Right atrium auricular region (tissue), 2 donors: ENCODE measurements at regions not wholly inside any gene's neighbourhood (a gene's known extent, or its start where the extent isn't known, plus 50 kb on each side); places are given as distances from the start of the nearest gene placed in this dataset.

ENCODE experiments used
- DNase-seq: peaks from one replicate; pipeline ENCODE4 v3.0.0-alpha.2; 2019; ENCODE audit warnings: low spot score
- H3K27ac ChIP-seq, 2 donors: fragments of 200-600 bp; sonication (generic); 1 replicate in 1 of 2; 2 replicates in 1 of 2; pipeline ENCODE4 v1.5.1; 2016 to 2019
- H3K27me3 ChIP-seq, 2 donors: fragments of 200-600 bp; sonication (generic); one replicate each; pipeline versions ENCODE4 v1.5.1 to v1.6.0; 2017 to 2019
- H3K36me3 ChIP-seq: fragments of 200-600 bp; sonication (generic); one replicate; pipeline ENCODE4 v1.5.1; 2016
- H3K4me1 ChIP-seq, 2 donors: fragments of 200-600 bp; sonication (generic); one replicate each; pipeline versions ENCODE4 v1.5.1 to v1.6.0; 2017 to 2019
- H3K4me3 ChIP-seq, 2 donors: fragments of 200-600 bp; sonication (generic); 1 replicate in 1 of 2; 2 replicates in 1 of 2; pipeline ENCODE4 v1.5.1; 2017 to 2019; ENCODE audit warnings: mild to moderate bottlenecking in 1 of 2, moderate library complexity in 1 of 2
- H3K9me3 ChIP-seq, 2 donors: fragments of 200-600 bp; sonication (generic); one replicate each; pipeline ENCODE4 v1.5.1; 2019
- CTCF ChIP-seq, 2 donors: fragments of 200-600 bp; sonication (generic); IDR thresholded peaks; one replicate each; pipeline ENCODE4 v1.5.1; 2019; ENCODE audit warnings: antibody characterized with exemption in 2 of 2

- Histone ChIP-seq H3K4me3 (no peak overlapping the region), H3K4me1 (no peaks in the 10 kb centered on the region), H3K27ac (no peak overlapping the region), H3K27me3 (no peaks in the 10 kb centered on the region), H3K9me3 (no peaks in the 10 kb centered on the region), H3K36me3 (no peaks in the 10 kb centered on the region)
- no peak for TF ChIP-seq CTCF (IDR thresholded peaks at IDR 0.05)
- no peak for DNase-seq
These were observed 101.7 kb downstream of the LSM3 start for GRCh38 chr3:14280326-14280725.

GRCh38 chr3:14281053-14281452 is 102.4 kb downstream of the LSM3 start:
- no peaks in the 10 kb centered on the region for H3K27me3 ChIP-seq
- H3K9me3 ChIP-seq, result no peaks in the 10 kb centered on the region
- no peak for DNase-seq
- H3K4me3 ChIP-seq, result no peak overlapping the region
- no peak for TF ChIP-seq CTCF (IDR thresholded peaks at IDR 0.05)
- H3K4me1 ChIP-seq, result no peaks in the 10 kb centered on the region
- no peak overlapping the region for H3K27ac ChIP-seq
- H3K36me3 ChIP-seq, result no peaks in the 10 kb centered on the region

- DNase-seq, result no peak
- no peak overlapping the region for H3K4me3 ChIP-seq
- H3K27me3 ChIP-seq, result no peaks in the 10 kb centered on the region
- no peaks in the 10 kb centered on the region for H3K9me3 ChIP-seq
- TF ChIP-seq CTCF (IDR thresholded peaks at IDR 0.05), result no peak
- no peaks in the 10 kb centered on the region for H3K36me3 ChIP-seq
- H3K27ac ChIP-seq, result no peak overlapping the region
- no peaks in the 10 kb centered on the region for H3K4me1 ChIP-seq
These were observed 103.5 kb downstream of the LSM3 start for GRCh38 chr3:14282001-14282705.

GRCh38 chr3:14282706-14283075 is 104.1 kb downstream of the LSM3 start:
- Histone ChIP-seq H3K27me3 (no peaks in the 10 kb centered on the region), H3K36me3 (no peaks in the 10 kb centered on the region), H3K4me1 (no peaks in the 10 kb centered on the region), H3K27ac (no peak overlapping the region), H3K9me3 (no peaks in the 10 kb centered on the region), H3K4me3 (no peak overlapping the region)
- no peak for TF ChIP-seq CTCF (IDR thresholded peaks at IDR 0.05)
- no peak for DNase-seq

GRCh38 chr3:14283092-14283812 is 104.6 kb downstream of the LSM3 start:
- H3K9me3 ChIP-seq, result no peaks in the 10 kb centered on the region
- H3K4me3 ChIP-seq, result no peak overlapping the region
- no peaks in the 10 kb centered on the region for H3K36me3 ChIP-seq
- TF ChIP-seq CTCF (IDR thresholded peaks at IDR 0.05), result no peak
- no peak overlapping the region for H3K27ac ChIP-seq
- H3K4me1 ChIP-seq, result no peaks in the 10 kb centered on the region
- no peaks in the 10 kb centered on the region for H3K27me3 ChIP-seq
- no peak for DNase-seq
